ENCODE measurements at regions not wholly inside any gene's neighbourhood (a gene's known extent, or its start where the extent isn't known, plus 50 kb on each side); places are given as distances from the start of the nearest gene placed in this dataset.

GRCh38 chr17:65394811-65395472 lies 166.5 kb downstream of the AXIN2 start:
- H3K4me1 ChIP-seq (ENCODE audit: control insufficient read depth, extremely low read depth, insufficient read depth, low read length): peaks cover 4% of the 10 kb centered on the region
- no peaks in the 10 kb centered on the region for H4K20me1 ChIP-seq (ENCODE audit: control insufficient read depth, extremely low read depth, insufficient read depth, low read length)
- no peak overlapping the region for H3K9ac ChIP-seq (ENCODE audit: insufficient read depth, low read length)
- H3K79me2 ChIP-seq (ENCODE audit: control insufficient read depth, insufficient read depth, low read length): no peaks in the 10 kb centered on the region
- H3K27me3 ChIP-seq (ENCODE audit: control insufficient read depth, insufficient read depth, low read length): no peaks in the 10 kb centered on the region
- DNase-seq (ENCODE audit: low read depth in 2 of 2): no peak
- H3K27ac ChIP-seq (ENCODE audit: insufficient read depth, low read length): no peak overlapping the region
- no peak overlapping the region for H2AFZ ChIP-seq (ENCODE audit: low read length)
- no peak overlapping the region for H3K4me2 ChIP-seq (ENCODE audit: extremely low read depth, insufficient read depth, low read length)
- H3K4me3 ChIP-seq (replicated peaks in 1 of 4; ENCODE audit: control extremely low read depth in 1 of 4, insufficient read depth in 1 of 4, low read depth in 3 of 4, low read length in 4 of 4): no peak overlapping the region
- no peak for TF ChIP-seq EZH2 (IDR thresholded peaks at IDR 0.05; ENCODE audit: low read length, missing control alignments)
- no peak for TF ChIP-seq CTCF (conservative IDR thresholded peaks at IDR 0.05 in 1 of 2, IDR thresholded peaks at IDR 0.05 in 1 of 2; ENCODE audit: low read depth in 1 of 2, low read length in 2 of 2)
- no peaks in the 10 kb centered on the region for H3K9me3 ChIP-seq (ENCODE audit: control insufficient read depth, insufficient read depth, low read depth, low read length)
- no peaks in the 10 kb centered on the region for H3K36me3 ChIP-seq (ENCODE audit: control insufficient read depth, insufficient read depth, low read length)

- TF ChIP-seq CTCF (conservative IDR thresholded peaks at IDR 0.05 in 1 of 2, IDR thresholded peaks at IDR 0.05 in 1 of 2; ENCODE audit: low read depth in 1 of 2, low read length in 2 of 2) (no peak), EZH2 (IDR thresholded peaks at IDR 0.05; ENCODE audit: low read length, missing control alignments) (no peak)
- Histone ChIP-seq H3K27me3 (ENCODE audit: control insufficient read depth, insufficient read depth, low read length) (no peaks in the 10 kb centered on the region), H2AFZ (ENCODE audit: low read length) (no peak overlapping the region), H3K4me3 (replicated peaks in 1 of 4; ENCODE audit: control extremely low read depth in 1 of 4, insufficient read depth in 1 of 4, low read depth in 3 of 4, low read length in 4 of 4) (no peak overlapping the region), H3K27ac (ENCODE audit: insufficient read depth, low read length) (no peak overlapping the region), H3K79me2 (ENCODE audit: control insufficient read depth, insufficient read depth, low read length) (no peaks in the 10 kb centered on the region), H3K36me3 (ENCODE audit: control insufficient read depth, insufficient read depth, low read length) (no peaks in the 10 kb centered on the region), H3K4me2 (ENCODE audit: extremely low read depth, insufficient read depth, low read length) (no peak overlapping the region), H3K9me3 (ENCODE audit: control insufficient read depth, insufficient read depth, low read depth, low read length) (no peaks in the 10 kb centered on the region), H3K9ac (ENCODE audit: insufficient read depth, low read length) (no peak overlapping the region), H3K4me1 (ENCODE audit: control insufficient read depth, extremely low read depth, insufficient read depth, low read length) (peaks cover 10% of the 10 kb centered on the region), H4K20me1 (ENCODE audit: control insufficient read depth, extremely low read depth, insufficient read depth, low read length) (no peaks in the 10 kb centered on the region)
- DNase-seq (ENCODE audit: low read depth in 2 of 2): peak in 1 of 2 donors; percentile 50
These were observed 167.9 kb downstream of the AXIN2 start for GRCh38 chr17:65393514-65393913.

- H3K4me1 ChIP-seq (ENCODE audit: control insufficient read depth, extremely low read depth, insufficient read depth, low read length): peaks cover 10% of the 10 kb centered on the region
- no peak overlapping the region for H2AFZ ChIP-seq (ENCODE audit: low read length)
- no peak overlapping the region for H3K9ac ChIP-seq (ENCODE audit: insufficient read depth, low read length)
- peak; percentile 33 to 94 for DNase-seq (ENCODE audit: low read depth in 2 of 2)
- H3K79me2 ChIP-seq (ENCODE audit: control insufficient read depth, insufficient read depth, low read length): no peaks in the 10 kb centered on the region
- peak overlapping the region; percentile 4 for H3K4me2 ChIP-seq (ENCODE audit: extremely low read depth, insufficient read depth, low read length)
- no peak overlapping the region for H3K4me3 ChIP-seq (replicated peaks in 1 of 4; ENCODE audit: control extremely low read depth in 1 of 4, insufficient read depth in 1 of 4, low read depth in 3 of 4, low read length in 4 of 4)
- TF ChIP-seq EZH2 (IDR thresholded peaks at IDR 0.05; ENCODE audit: low read length, missing control alignments) (no peak), CTCF (conservative IDR thresholded peaks at IDR 0.05 in 1 of 2, IDR thresholded peaks at IDR 0.05 in 1 of 2; ENCODE audit: low read depth in 1 of 2, low read length in 2 of 2) (no peak)
- no peaks in the 10 kb centered on the region for H4K20me1 ChIP-seq (ENCODE audit: control insufficient read depth, extremely low read depth, insufficient read depth, low read length)
- no peak overlapping the region for H3K27ac ChIP-seq (ENCODE audit: insufficient read depth, low read length)
- no peaks in the 10 kb centered on the region for H3K27me3 ChIP-seq (ENCODE audit: control insufficient read depth, insufficient read depth, low read length)
- no peaks in the 10 kb centered on the region for H3K36me3 ChIP-seq (ENCODE audit: control insufficient read depth, insufficient read depth, low read length)
- no peaks in the 10 kb centered on the region for H3K9me3 ChIP-seq (ENCODE audit: control insufficient read depth, insufficient read depth, low read depth, low read length)
These were observed 171.5 kb downstream of the AXIN2 start for GRCh38 chr17:65389949-65390348.

Measured in fibroblast of lung (primary cell).